Activated naive CD4-positive, alpha-beta T cell treated with anti-CD3 and anti-CD28 coated beads, Interleukin-2, amount 50 U/mL, for 24 hours (primary cell): ENCODE measurements at regions not wholly inside any gene's neighbourhood (a gene's known extent, or its start where the extent isn't known, plus 50 kb on each side); places are given as distances from the start of the nearest gene placed in this dataset.

Source experiments
- H3K27ac Mint-ChIP-seq: one replicate; pipeline ENCODE4 v1.8.0; 2021; ENCODE audit warnings: mild to moderate bottlenecking, mixed read lengths
- H3K27me3 Mint-ChIP-seq: one replicate; pipeline ENCODE4 v1.8.0; 2021; ENCODE audit warnings: mixed read lengths
- H3K36me3 Mint-ChIP-seq: one replicate; pipeline ENCODE4 v1.8.0; 2021; ENCODE audit warnings: mixed read lengths
- H3K4me1 Mint-ChIP-seq: one replicate; pipeline ENCODE4 v1.8.0; 2021; ENCODE audit warnings: mixed read lengths
- H3K4me3 Mint-ChIP-seq: one replicate; pipeline ENCODE4 v1.8.0; 2021; ENCODE audit warnings: mild to moderate bottlenecking, mixed read lengths
- H3K9me3 Mint-ChIP-seq: one replicate; pipeline ENCODE4 v1.8.0; 2021; ENCODE audit warnings: mixed read lengths

GRCh38 chr1:101089613-101090338, 64.2 kb upstream of the DPH5 start:
- Mint-ChIP-seq H3K9me3 (no peaks in the 10 kb centered on the region), H3K27ac (no peak overlapping the region), H3K4me3 (no peak overlapping the region), H3K27me3 (no peaks in the 10 kb centered on the region), H3K4me1 (peaks cover 36% of the 10 kb centered on the region), H3K36me3 (peaks cover 12% of the 10 kb centered on the region)

GRCh38 chr1:101088431-101088830, 62.8 kb upstream of the DPH5 start:
- Mint-ChIP-seq H3K4me3 (no peak overlapping the region), H3K4me1 (peaks cover 46% of the 10 kb centered on the region), H3K36me3 (peaks cover 10% of the 10 kb centered on the region), H3K27me3 (no peaks in the 10 kb centered on the region), H3K27ac (no peak overlapping the region), H3K9me3 (no peaks in the 10 kb centered on the region)

- Mint-ChIP-seq H3K4me1 (peaks cover 62% of the 10 kb centered on the region), H3K27ac (no peak overlapping the region)
These were observed 61.2 kb upstream of the DPH5 start for GRCh38 chr1:101086783-101087182.

GRCh38 chr1:101081496-101082488, 56.2 kb upstream of the DPH5 start:
- Mint-ChIP-seq H3K9me3 (peaks cover 4% of the 10 kb centered on the region), H3K27me3 (no peaks in the 10 kb centered on the region), H3K4me3 (peak overlapping the region; percentile 58), H3K4me1 (peaks cover 58% of the 10 kb centered on the region), H3K36me3 (peaks cover 21% of the 10 kb centered on the region), H3K27ac (peak overlapping the region; percentile 57)

More at GRCh38 chr1:101086783-101087182, 61.2 kb upstream of the DPH5 start:
- no peaks in the 10 kb centered on the region for H3K27me3 Mint-ChIP-seq
- no peak overlapping the region for H3K4me3 Mint-ChIP-seq
- H3K36me3 Mint-ChIP-seq, result peaks cover 10% of the 10 kb centered on the region
- no peaks in the 10 kb centered on the region for H3K9me3 Mint-ChIP-seq

GRCh38 chr1:101080859-101081258, 55.3 kb upstream of the DPH5 start:
- Mint-ChIP-seq H3K9me3 (peaks cover 4% of the 10 kb centered on the region), H3K27me3 (no peaks in the 10 kb centered on the region), H3K4me1 (peaks cover 54% of the 10 kb centered on the region), H3K4me3 (peak overlapping the region; percentile 58), H3K27ac (no peak overlapping the region), H3K36me3 (peaks cover 20% of the 10 kb centered on the region)

GRCh38 chr1:101079341-101079740, 53.8 kb upstream of the DPH5 start:
- Mint-ChIP-seq H3K27me3 (no peaks in the 10 kb centered on the region), H3K4me1 (peaks cover 50% of the 10 kb centered on the region), H3K9me3 (peaks cover 4% of the 10 kb centered on the region), H3K27ac (no peak overlapping the region), H3K36me3 (peaks cover 17% of the 10 kb centered on the region), H3K4me3 (no peak overlapping the region)

- Mint-ChIP-seq H3K27me3 (no peaks in the 10 kb centered on the region), H3K4me1 (peaks cover 39% of the 10 kb centered on the region), H3K4me3 (no peak overlapping the region), H3K27ac (peak overlapping the region; percentile 57), H3K9me3 (peaks cover 4% of the 10 kb centered on the region), H3K36me3 (peaks cover 17% of the 10 kb centered on the region)
These were observed 52.3 kb upstream of the DPH5 start for GRCh38 chr1:101077849-101078248.

GRCh38 chr1:101075926-101076325, 50.3 kb upstream of the DPH5 start:
- peaks cover 38% of the 10 kb centered on the region for H3K4me1 Mint-ChIP-seq
- H3K4me3 Mint-ChIP-seq, result no peak overlapping the region
- no peaks in the 10 kb centered on the region for H3K27me3 Mint-ChIP-seq
- H3K36me3 Mint-ChIP-seq, result peaks cover 20% of the 10 kb centered on the region
- no peak overlapping the region for H3K27ac Mint-ChIP-seq
- H3K9me3 Mint-ChIP-seq, result peaks cover 4% of the 10 kb centered on the region
